Tibial nerve (tissue), 4 donors: ENCODE measurements at regions not wholly inside any gene's neighbourhood (a gene's known extent, or its start where the extent isn't known, plus 50 kb on each side); places are given as distances from the start of the nearest gene placed in this dataset.

ENCODE experiments used
- DNase-seq, 2 donors: peaks; one replicate each; pipeline ENCODE4 v3.0.0-alpha.2; 2019; ENCODE audit warnings: low spot score in 2 of 2
- H3K27ac ChIP-seq, 4 donors: fragments of 200-600 bp; sonication (generic) in 3 of 4; one replicate each; pipeline ENCODE4 v1.5.1; 2017 to 2019; ENCODE audit warnings: mild to moderate bottlenecking in 1 of 4
- H3K27me3 ChIP-seq, 2 donors: fragments of 200-600 bp; sonication (generic) in 1 of 2; one replicate each; pipeline versions ENCODE4 v1.5.1 to v1.6.0; 2017 to 2019
- H3K36me3 ChIP-seq, 3 donors: fragments of 200-600 bp; sonication (generic); one replicate each; pipeline ENCODE4 v1.5.1; 2018 to 2019
- H3K4me1 ChIP-seq, 4 donors: fragments of 200-600 bp; sonication (generic) in 3 of 4; one replicate each; pipeline ENCODE4 v1.5.1; 2017 to 2019
- H3K4me3 ChIP-seq, 4 donors: fragments of 200-600 bp; sonication (generic) in 3 of 4; one replicate each; pipeline ENCODE4 v1.5.1; 2017 to 2019; ENCODE audit warnings: mild to moderate bottlenecking in 1 of 4, moderate library complexity in 1 of 4
- H3K9me3 ChIP-seq, 4 donors: fragments of 200-600 bp; sonication (generic) in 3 of 4; one replicate each; pipeline ENCODE4 v1.5.1; 2017 to 2019
- CTCF ChIP-seq, 5 experiments: fragments of 200-600 bp in 3 of 5; fragments of 450-650 bp in 2 of 5; sonication (generic) in 3 of 5; IDR thresholded peaks; one replicate each; pipeline ENCODE4 v1.5.1; 2016 to 2019; ENCODE audit warnings: antibody characterized with exemption in 5 of 5, mild to moderate bottlenecking in 3 of 5, moderate library complexity in 2 of 5
- EP300 ChIP-seq, 2 donors: sonication (generic); formaldehyde crosslinking; IDR thresholded peaks; one replicate each; pipeline ENCODE4 v1.6.1; 2017; ENCODE audit warnings: antibody characterized with exemption in 2 of 2, mild to moderate bottlenecking in 1 of 2
- POLR2A ChIP-seq, 2 donors: fragments of 450-650 bp; IDR thresholded peaks; one replicate each; pipeline ENCODE4 v1.6.1; 2017; ENCODE audit warnings: antibody characterized with exemption in 2 of 2, mild to moderate bottlenecking in 2 of 2, moderate library complexity in 2 of 2
- WGBS, 2 donors: methylation state at CpG; one replicate each; pipeline ENCODE4 v1.1.5; 2018; 5-methylcytosine and 5-hydroxymethylcytosine counted together

- TF ChIP-seq EP300 (IDR thresholded peaks at IDR 0.05) (no peak), POLR2A (IDR thresholded peaks at IDR 0.05) (no peak), CTCF (IDR thresholded peaks at IDR 0.05) (no peak)
- H3K27ac ChIP-seq: peak overlapping the region in 2 of 4 donors; percentile 48 to 50
These were observed 569.3 kb downstream of the TNS1 start for GRCh38 chr2:217433522-217433921.

GRCh38 chr2:217431577-217432269 is 571.1 kb downstream of the TNS1 start:
- H3K27me3 ChIP-seq: no peaks in the 10 kb centered on the region
- H3K36me3 ChIP-seq: no peaks in the 10 kb centered on the region
- TF ChIP-seq CTCF (IDR thresholded peaks at IDR 0.05) (no peak), POLR2A (IDR thresholded peaks at IDR 0.05) (no peak), EP300 (IDR thresholded peaks at IDR 0.05) (no peak)
- 54 to 63% methylated on average over 7 of the region's 7 CpGs for WGBS, 2 donors
- no peaks in the 10 kb centered on the region for H3K9me3 ChIP-seq
- DNase-seq: no peak
- H3K4me1 ChIP-seq: peaks cover 2 to 41% (median 26%) of the 10 kb centered on the region in 4 donors
- peak overlapping the region in 2 of 4 donors; percentile 26 to 60 for H3K27ac ChIP-seq
- H3K4me3 ChIP-seq: no peak overlapping the region

More at GRCh38 chr2:217433522-217433921, 569.3 kb downstream of the TNS1 start:
- 60 to 62% methylated on average over 6 of the region's 6 CpGs for WGBS, 2 donors
- DNase-seq: no peak
- Histone ChIP-seq H3K27me3 (no peaks in the 10 kb centered on the region), H3K9me3 (no peaks in the 10 kb centered on the region), H3K4me1 (peaks cover 2 to 56% (median 29%) of the 10 kb centered on the region in 4 donors), H3K36me3 (no peaks in the 10 kb centered on the region), H3K4me3 (peak overlapping the region in 1 of 4 donors; percentile 18)

- Histone ChIP-seq H3K27ac (peak overlapping the region in 2 of 4 donors; percentile 26 to 60), H3K9me3 (no peaks in the 10 kb centered on the region), H3K4me1 (peaks cover 2 to 34% (median 20%) of the 10 kb centered on the region in 4 donors), H3K36me3 (peaks cover 0 to 2% (median 0%) of the 10 kb centered on the region in 3 donors), H3K27me3 (no peaks in the 10 kb centered on the region), H3K4me3 (no peak overlapping the region)
- WGBS, 2 donors: 37 to 45% methylated on average over 3 of the region's 3 CpGs
- TF ChIP-seq EP300 (IDR thresholded peaks at IDR 0.05) (no peak), CTCF (IDR thresholded peaks at IDR 0.05) (no peak), POLR2A (IDR thresholded peaks at IDR 0.05) (no peak)
- no peak for DNase-seq
These were observed 571.2 kb upstream of the TNP1 start for GRCh38 chr2:217430916-217431576.

- WGBS, 2 donors: 86 to 93% methylated on average over 6 of the region's 6 CpGs
- H3K4me1 ChIP-seq: peaks cover 2 to 24% (median 14%) of the 10 kb centered on the region in 4 donors
- no peak for DNase-seq
These were observed 570.2 kb upstream of the TNP1 start for GRCh38 chr2:217429981-217430500.

More at GRCh38 chr2:217429981-217430500, 570.2 kb upstream of the TNP1 start:
- Histone ChIP-seq H3K27ac (no peak overlapping the region), H3K4me3 (no peak overlapping the region), H3K36me3 (peaks cover 0 to 10% (median 0%) of the 10 kb centered on the region in 3 donors), H3K27me3 (no peaks in the 10 kb centered on the region), H3K9me3 (no peaks in the 10 kb centered on the region)
- TF ChIP-seq CTCF (IDR thresholded peaks at IDR 0.05): no peak
- no peak for TF ChIP-seq POLR2A (IDR thresholded peaks at IDR 0.05)
- TF ChIP-seq EP300 (IDR thresholded peaks at IDR 0.05): no peak
